Neural cell (in vitro differentiated cells): ENCODE measurements at regions not wholly inside any gene's neighbourhood (a gene's known extent, or its start where the extent isn't known, plus 50 kb on each side); places are given as distances from the start of the nearest gene placed in this dataset.
"Not testable (repeated sequence)": the region's sequence is repeated elsewhere in the genome, so short reads cannot be mapped to it uniquely, and the experiment has no call there.

Experiments
- H2AFZ ChIP-seq: fragments of 200-600, 300-800 bp; sonication (generic), shearing (Covaris generic); 2 replicates; pipeline ENCODE4 v1.6.0; 2014; ENCODE audit warnings: low read depth, mild to moderate bottlenecking, antibody characterized with exemption, low read length, moderate library complexity
- H3F3A ChIP-seq: fragments of 200-600 bp; shearing (Covaris generic); 2 replicates; pipeline ENCODE4 v1.6.1; 2016; ENCODE audit warnings: mild to moderate bottlenecking, moderate library complexity, mixed read lengths, antibody characterized with exemption, low read length; ENCODE audit not compliant: insufficient read depth, poor library complexity, severe bottlenecking
- H3K27ac ChIP-seq: fragments of 200-600, 300-800 bp; sonication (generic), shearing (Covaris generic); 2 replicates; pipeline ENCODE4 v1.5.1; 2014; ENCODE audit warnings: mild to moderate bottlenecking, low read length, moderate library complexity
- H3K27me3 ChIP-seq: fragments of 300-800, 200-600 bp; sonication (generic), shearing (Covaris generic); 2 replicates; pipeline ENCODE4 v1.6.0; 2014; ENCODE audit warnings: mild to moderate bottlenecking, low read depth, low read length, moderate library complexity; ENCODE audit not compliant: insufficient read depth
- H3K36me3 ChIP-seq: fragments of 300-800, 200-600 bp; sonication (generic), shearing (Covaris generic); 2 replicates; pipeline ENCODE4 v1.5.1; 2014; ENCODE audit warnings: mild to moderate bottlenecking, antibody characterized with exemption, low read length, moderate library complexity; ENCODE audit not compliant: insufficient read depth
- H3K4me2 ChIP-seq: fragments of 300-800, 200-600 bp; sonication (generic), shearing (Covaris generic); 2 replicates; pipeline ENCODE4 v1.6.0; 2014; ENCODE audit warnings: mild to moderate bottlenecking, low read length
- H3K4me3 ChIP-seq: fragments of 300-800, 200-600 bp; sonication (generic), shearing (Covaris generic); 2 replicates; pipeline ENCODE4 v1.5.1; 2014; ENCODE audit warnings: mild to moderate bottlenecking, low read length, moderate library complexity
- H3K79me2 ChIP-seq: fragments of 200-600 bp; shearing (Covaris generic); replicated peaks from 2 replicates; pipeline ENCODE4 v1.6.0; 2014; ENCODE audit warnings: mild to moderate bottlenecking, low read length, moderate library complexity; ENCODE audit not compliant: insufficient read depth
- H3K9ac ChIP-seq: fragments of 300-800, 200-600 bp; sonication (generic), shearing (Covaris generic); 2 replicates; pipeline ENCODE4 v1.6.1; 2016; ENCODE audit warnings: mild to moderate bottlenecking, low read length, mixed read lengths
- H3K9me2 ChIP-seq: fragments of 200-600 bp; shearing (Covaris generic); 2 replicates; pipeline ENCODE4 v1.6.1; 2016; ENCODE audit warnings: mild to moderate bottlenecking, low read length, mixed read lengths; ENCODE audit not compliant: insufficient read depth
- H3K9me3 ChIP-seq: fragments of 200-600, 300-800 bp; sonication (generic), shearing (Covaris generic); 2 replicates; pipeline ENCODE4 v1.6.1; 2016; ENCODE audit warnings: mild to moderate bottlenecking, mixed run types, low read length, moderate library complexity, mixed read lengths
- H4K20me1 ChIP-seq: fragments of 200-600 bp; shearing (Covaris generic); 2 replicates; pipeline ENCODE4 v1.6.1; 2016; ENCODE audit warnings: mild to moderate bottlenecking, mixed run types; ENCODE audit not compliant: insufficient read depth
- CTCF ChIP-seq: fragments of 450-650 bp; IDR thresholded peaks from 2 replicates; pipeline ENCODE4 v1.5.1; 2014; ENCODE audit warnings: antibody characterized with exemption, mild to moderate bottlenecking, moderate library complexity; ENCODE audit not compliant: poor library complexity, severe bottlenecking
- EP300 ChIP-seq: fragments of 450-650 bp; conservative IDR thresholded peaks from 2 replicates; pipeline ENCODE4 v1.6.1; 2014; ENCODE audit warnings: antibody characterized with exemption, mild to moderate bottlenecking, moderate library complexity; ENCODE audit not compliant: poor library complexity, severe bottlenecking
- EZH2 ChIP-seq: fragments of 200-600, 300-800 bp; shearing (Covaris generic), sonication (generic); IDR thresholded peaks from 2 replicates; pipeline ENCODE4 v1.6.1; 2014; ENCODE audit warnings: antibody characterized with exemption, low read length, borderline replicate concordance, mild to moderate bottlenecking; ENCODE audit not compliant: insufficient read depth, poor library complexity, severe bottlenecking
- MXI1 ChIP-seq: fragments of 450-650 bp; conservative IDR thresholded peaks from 2 replicates; pipeline ENCODE4 v1.6.1; 2014; ENCODE audit warnings: antibody characterized with exemption, mild to moderate bottlenecking; ENCODE audit not compliant: poor library complexity, severe bottlenecking
- POLR2AphosphoS5 ChIP-seq: IDR thresholded peaks from 2 replicates; pipeline ENCODE4 v1.6.1; 2012
- RAD21 ChIP-seq: fragments of 450-650 bp; conservative IDR thresholded peaks from 2 replicates; pipeline ENCODE4 v1.6.1; 2014; ENCODE audit warnings: antibody characterized with exemption, mild to moderate bottlenecking, moderate library complexity
- REST ChIP-seq: IDR thresholded peaks from 2 replicates; pipeline ENCODE4 v1.6.1; 2012; ENCODE audit warnings: borderline replicate concordance
- SMC3 ChIP-seq: fragments of 450-650 bp; conservative IDR thresholded peaks from 2 replicates; pipeline ENCODE4 v1.6.1; 2014; ENCODE audit warnings: antibody characterized with exemption, mild to moderate bottlenecking, moderate library complexity; ENCODE audit not compliant: poor library complexity
- TAF1 ChIP-seq: IDR thresholded peaks from 2 replicates; pipeline ENCODE4 v1.6.1; 2012; ENCODE audit warnings: low read depth

GRCh38 chr20:54792688-54793087 lies 317.3 kb downstream of the DOK5 start:
- no peak overlapping the region for H3K4me2 ChIP-seq
- no peaks in the 10 kb centered on the region for H3K27me3 ChIP-seq
- H4K20me1 ChIP-seq: no peaks in the 10 kb centered on the region
- H2AFZ ChIP-seq: no peak overlapping the region
- H3K79me2 ChIP-seq: no peaks in the 10 kb centered on the region
- H3F3A ChIP-seq: no peaks in the 10 kb centered on the region
- no peak overlapping the region for H3K9ac ChIP-seq
- no peak overlapping the region for H3K4me3 ChIP-seq
- H3K9me2 ChIP-seq: no peaks in the 10 kb centered on the region
- H3K9me3 ChIP-seq: no peaks in the 10 kb centered on the region
- TF ChIP-seq REST: no peak
- TF ChIP-seq EZH2: no peak
- TF ChIP-seq EP300: no peak
- TF ChIP-seq CTCF: no peak
- TF ChIP-seq SMC3: no peak
- TF ChIP-seq MXI1: no peak
- no peak for TF ChIP-seq TAF1
- no peak for TF ChIP-seq RAD21
- TF ChIP-seq POLR2AphosphoS5: no peak
- H3K27ac ChIP-seq: no peak overlapping the region
- no peaks in the 10 kb centered on the region for H3K36me3 ChIP-seq

GRCh38 chr20:54788260-54788659 lies 312.9 kb downstream of the DOK5 start:
- H3K27me3 ChIP-seq, H3F3A ChIP-seq, H3K9me2 ChIP-seq, H4K20me1 ChIP-seq, H3K79me2 ChIP-seq, H3K27ac ChIP-seq, H3K9ac ChIP-seq, H3K4me2 ChIP-seq, H3K9me3 ChIP-seq, H3K4me3 ChIP-seq, H2AFZ ChIP-seq, H3K36me3 ChIP-seq: not testable (repeated sequence)

- H3K4me3 ChIP-seq, H3K79me2 ChIP-seq, H3K27ac ChIP-seq, H3K36me3 ChIP-seq, H4K20me1 ChIP-seq, H3K9ac ChIP-seq, H3K27me3 ChIP-seq, H3K4me2 ChIP-seq, H3K9me2 ChIP-seq, H3K9me3 ChIP-seq, H3F3A ChIP-seq, H2AFZ ChIP-seq: not testable (repeated sequence)
Observed at GRCh38 chr20:54782758-54783157, 307.4 kb downstream of the DOK5 start.
